Activated CD4-positive, alpha-beta T cell treated with anti-CD3 and anti-CD28 coated beads, Interleukin-2, amount 50 U/mL, for 48 hours (primary cell): ENCODE measurements at regions not wholly inside any gene's neighbourhood (a gene's known extent, or its start where the extent isn't known, plus 50 kb on each side); places are given as distances from the start of the nearest gene placed in this dataset.

Experiments
- DNase-seq, 2 experiments: peaks; one replicate each; pipeline ENCODE4 v3.0.0-alpha.2; 2020

DNA sequence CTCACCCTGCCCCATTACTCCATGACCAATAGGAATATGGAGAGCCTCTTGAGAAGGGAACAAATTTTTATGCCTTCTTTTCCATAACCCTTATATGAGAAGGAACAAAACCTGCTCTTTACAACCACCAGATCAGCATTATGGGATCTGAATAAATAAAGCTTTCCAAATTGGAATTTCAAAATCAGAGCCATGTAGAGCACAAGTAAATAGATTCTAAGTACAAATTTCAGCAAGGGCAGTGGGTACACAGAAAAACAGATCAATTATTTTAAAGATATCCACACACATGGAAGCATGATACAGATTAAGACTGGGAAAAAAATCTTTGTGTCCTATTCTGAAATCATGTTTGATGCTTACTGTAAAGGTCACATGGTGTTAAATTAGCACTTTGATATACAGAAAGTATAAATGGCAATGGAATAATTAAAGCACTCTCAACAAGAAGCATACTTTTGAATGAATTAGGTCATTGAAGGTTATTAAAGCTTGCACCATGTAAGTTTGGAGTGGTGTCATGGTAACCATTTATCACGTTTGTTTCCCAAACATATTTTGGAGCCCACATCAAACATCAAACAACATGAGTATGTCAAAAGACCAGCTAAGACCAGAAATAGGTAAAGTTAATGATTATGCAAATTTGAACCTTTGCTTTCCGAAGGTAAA, 75.9 kb upstream of the AVPR1A start:
- no peak for DNase-seq

GRCh38 chr12:63224396-63224795, 73.4 kb upstream of the AVPR1A start:
- no peak for DNase-seq

GRCh38 chr12:63223128-63223527, 72.1 kb upstream of the AVPR1A start:
- no peak for DNase-seq

DNA sequence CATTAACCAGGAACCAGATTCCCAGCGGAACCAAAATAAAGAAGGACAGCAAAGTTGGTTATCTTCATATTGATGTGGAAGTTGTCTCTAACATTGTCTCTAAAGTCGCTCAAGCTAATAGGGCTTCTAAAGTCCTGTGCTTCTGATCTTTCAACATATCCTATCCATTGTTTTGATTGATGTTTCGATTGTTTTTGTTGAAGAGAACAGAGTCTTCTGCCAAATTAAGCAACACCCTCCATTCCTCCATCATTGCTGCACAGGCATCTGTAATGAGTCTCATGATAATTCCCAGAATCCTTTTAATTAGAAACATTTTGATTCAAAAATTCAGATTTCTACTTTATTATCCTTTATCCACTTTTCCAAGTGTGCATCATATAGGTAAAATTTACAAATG, 71.6 kb upstream of the AVPR1A start:
- no peak for DNase-seq

GRCh38 chr12:63220921-63221320, 69.9 kb upstream of the AVPR1A start:
- DNase-seq, result no peak

DNA sequence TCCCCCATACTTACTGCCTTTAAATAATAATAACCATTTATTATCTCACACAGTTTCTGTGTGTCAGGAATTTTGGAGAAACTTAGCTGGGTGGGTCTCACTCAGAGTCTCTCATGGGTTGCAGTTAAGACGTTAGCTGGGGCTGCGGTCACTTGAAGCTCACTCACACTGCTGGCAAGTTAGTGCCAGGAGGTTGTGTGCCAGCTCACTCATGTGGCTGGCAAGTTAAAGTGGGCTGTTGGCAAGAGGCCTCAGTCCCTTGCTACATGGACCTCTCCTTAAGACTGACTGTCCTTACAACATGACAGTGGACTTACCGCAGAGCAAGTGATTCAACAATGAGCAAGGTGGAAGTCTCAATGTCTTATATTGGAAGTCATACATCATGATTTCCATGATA, 61.3 kb upstream of the AVPR1A start:
- no peak for DNase-seq

GRCh38 chr12:63208956-63209355, 58.0 kb upstream of the AVPR1A start:
- no peak for DNase-seq

GRCh38 chr12:63206909-63207308, 55.9 kb upstream of the AVPR1A start:
- no peak for DNase-seq

DNA sequence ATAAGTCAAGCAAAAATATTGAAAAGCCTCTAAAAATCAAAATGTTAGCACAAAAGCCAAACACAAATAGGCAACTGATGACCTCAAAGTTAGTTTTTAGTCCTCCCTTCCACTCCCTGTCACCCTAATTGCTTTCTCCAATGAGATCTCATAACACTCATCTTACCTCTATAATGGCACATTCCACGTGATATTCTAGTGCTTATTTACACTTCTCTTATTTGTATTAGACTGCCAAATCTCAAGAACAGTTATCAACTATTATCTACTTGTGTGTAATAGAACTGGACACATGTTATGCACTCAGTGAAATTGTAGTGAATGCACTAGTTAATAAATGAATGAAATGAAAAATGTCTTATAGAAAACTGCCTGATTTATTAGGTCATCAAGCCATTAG, 55.5 kb upstream of the AVPR1A start:
- no peak for DNase-seq
